ENCODE measurements at regions not wholly inside any gene's neighbourhood (a gene's known extent, or its start where the extent isn't known, plus 50 kb on each side); places are given as distances from the start of the nearest gene placed in this dataset.

- no peaks in the 10 kb centered on the region for H3K27me3 ChIP-seq
- no peaks in the 10 kb centered on the region for H3K4me1 ChIP-seq
- H3K27ac ChIP-seq, result no peak overlapping the region
- DNase-seq (ENCODE audit: extremely low spot score in 2 of 2), result no peak
- H3K36me3 ChIP-seq, result no peaks in the 10 kb centered on the region
- H3K4me3 ChIP-seq, result no peak overlapping the region
- H3K9me3 ChIP-seq, result no peaks in the 10 kb centered on the region
- TF ChIP-seq POLR2A (IDR thresholded peaks at IDR 0.05), result no peak
- TF ChIP-seq, protein P1, sequence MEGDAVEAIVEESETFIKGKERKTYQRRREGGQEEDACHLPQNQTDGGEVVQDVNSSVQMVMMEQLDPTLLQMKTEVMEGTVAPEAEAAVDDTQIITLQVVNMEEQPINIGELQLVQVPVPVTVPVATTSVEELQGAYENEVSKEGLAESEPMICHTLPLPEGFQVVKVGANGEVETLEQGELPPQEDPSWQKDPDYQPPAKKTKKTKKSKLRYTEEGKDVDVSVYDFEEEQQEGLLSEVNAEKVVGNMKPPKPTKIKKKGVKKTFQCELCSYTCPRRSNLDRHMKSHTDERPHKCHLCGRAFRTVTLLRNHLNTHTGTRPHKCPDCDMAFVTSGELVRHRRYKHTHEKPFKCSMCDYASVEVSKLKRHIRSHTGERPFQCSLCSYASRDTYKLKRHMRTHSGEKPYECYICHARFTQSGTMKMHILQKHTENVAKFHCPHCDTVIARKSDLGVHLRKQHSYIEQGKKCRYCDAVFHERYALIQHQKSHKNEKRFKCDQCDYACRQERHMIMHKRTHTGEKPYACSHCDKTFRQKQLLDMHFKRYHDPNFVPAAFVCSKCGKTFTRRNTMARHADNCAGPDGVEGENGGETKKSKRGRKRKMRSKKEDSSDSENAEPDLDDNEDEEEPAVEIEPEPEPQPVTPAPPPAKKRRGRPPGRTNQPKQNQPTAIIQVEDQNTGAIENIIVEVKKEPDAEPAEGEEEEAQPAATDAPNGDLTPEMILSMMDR (IDR thresholded peaks at IDR 0.05), result no peak
- no peak for TF ChIP-seq POLR2AphosphoS5 (IDR thresholded peaks at IDR 0.05; ENCODE audit: insufficient read depth in 1 of 2, low read depth in 1 of 2)
- intact Hi-C loops (cut with DNase I), result no loop called here
These were observed 259.1 kb upstream of the CPEB2 start for GRCh38 chr4:14743172-14743571.

DNA sequence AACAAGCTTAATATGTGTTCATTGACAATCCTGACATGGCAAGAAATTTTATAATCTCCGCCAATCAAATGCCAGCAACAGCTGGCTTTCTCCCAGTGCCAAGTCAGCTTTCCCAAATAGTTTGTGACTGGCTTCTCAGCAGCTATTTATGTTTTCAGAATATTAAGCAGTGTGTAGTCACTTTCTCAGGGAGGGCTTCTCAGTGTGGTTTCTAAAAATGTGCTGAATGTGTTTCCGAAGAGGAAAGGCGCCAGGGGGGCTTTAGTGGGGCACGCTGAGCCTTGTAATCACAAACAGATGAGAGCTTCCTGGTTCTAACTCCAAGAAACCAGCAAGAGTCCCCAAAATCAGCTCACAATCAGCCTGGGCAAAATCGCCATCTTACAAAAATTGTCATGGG, 258.7 kb upstream of the CPEB2 start:
- H3K27me3 ChIP-seq, result no peaks in the 10 kb centered on the region
- no peaks in the 10 kb centered on the region for H3K9me3 ChIP-seq
- H3K4me3 ChIP-seq, result no peak overlapping the region
- TF ChIP-seq POLR2A (IDR thresholded peaks at IDR 0.05) (no peak), POLR2AphosphoS5 (IDR thresholded peaks at IDR 0.05; ENCODE audit: insufficient read depth in 1 of 2, low read depth in 1 of 2) (no peak)
- TF ChIP-seq, protein P1 (IDR thresholded peaks at IDR 0.05), result no peak
- DNase-seq (ENCODE audit: extremely low spot score in 2 of 2), result no peak
- intact Hi-C loops (cut with DNase I), result no loop called here
- H3K27ac ChIP-seq, result no peak overlapping the region
- no peaks in the 10 kb centered on the region for H3K36me3 ChIP-seq
- no peaks in the 10 kb centered on the region for H3K4me1 ChIP-seq

GRCh38 chr4:14744346-14744745, 257.9 kb upstream of the CPEB2 start:
- no peaks in the 10 kb centered on the region for H3K27me3 ChIP-seq
- no peak overlapping the region for H3K27ac ChIP-seq
- no peaks in the 10 kb centered on the region for H3K36me3 ChIP-seq
- no peaks in the 10 kb centered on the region for H3K9me3 ChIP-seq
- no peak overlapping the region for H3K4me3 ChIP-seq
- intact Hi-C loops (cut with DNase I), result no loop called here
- TF ChIP-seq POLR2A (IDR thresholded peaks at IDR 0.05), result no peak
- TF ChIP-seq, protein P1 (IDR thresholded peaks at IDR 0.05), result no peak
- no peak for TF ChIP-seq POLR2AphosphoS5 (IDR thresholded peaks at IDR 0.05; ENCODE audit: insufficient read depth in 1 of 2, low read depth in 1 of 2)
- H3K4me1 ChIP-seq, result no peaks in the 10 kb centered on the region
- no peak for DNase-seq (ENCODE audit: extremely low spot score in 2 of 2)

- Histone ChIP-seq H3K27ac (no peak overlapping the region), H3K27me3 (no peaks in the 10 kb centered on the region), H3K36me3 (no peaks in the 10 kb centered on the region), H3K4me3 (no peak overlapping the region), H3K4me1 (no peaks in the 10 kb centered on the region), H3K9me3 (no peaks in the 10 kb centered on the region)
- DNase-seq (ENCODE audit: extremely low spot score in 2 of 2), result no peak
- intact Hi-C loops (cut with DNase I), result no loop called here
- no peak for TF ChIP-seq POLR2AphosphoS5 (IDR thresholded peaks at IDR 0.05; ENCODE audit: insufficient read depth in 1 of 2, low read depth in 1 of 2)
- TF ChIP-seq, protein P1 (IDR thresholded peaks at IDR 0.05), result no peak
- TF ChIP-seq POLR2A (IDR thresholded peaks at IDR 0.05), result no peak
These were observed 252.4 kb upstream of the CPEB2 start for GRCh38 chr4:14749910-14750309.

GRCh38 chr4:14752341-14753046, 249.8 kb upstream of the CPEB2 start:
- Histone ChIP-seq H3K27me3 (no peaks in the 10 kb centered on the region), H3K9me3 (no peaks in the 10 kb centered on the region), H3K27ac (no peak overlapping the region), H3K36me3 (no peaks in the 10 kb centered on the region), H3K4me1 (no peaks in the 10 kb centered on the region), H3K4me3 (no peak overlapping the region)
- DNase-seq (ENCODE audit: extremely low spot score in 2 of 2), result no peak
- intact Hi-C loops (cut with DNase I), result no loop called here
- TF ChIP-seq, protein P1 (IDR thresholded peaks at IDR 0.05), result no peak
- TF ChIP-seq POLR2A (IDR thresholded peaks at IDR 0.05) (no peak), POLR2AphosphoS5 (IDR thresholded peaks at IDR 0.05; ENCODE audit: insufficient read depth in 1 of 2, low read depth in 1 of 2) (no peak)

Data from vagina (tissue), 2 donors.